ENCODE measurements at regions not wholly inside any gene's neighbourhood (a gene's known extent, or its start where the extent isn't known, plus 50 kb on each side); places are given as distances from the start of the nearest gene placed in this dataset.

DNA sequence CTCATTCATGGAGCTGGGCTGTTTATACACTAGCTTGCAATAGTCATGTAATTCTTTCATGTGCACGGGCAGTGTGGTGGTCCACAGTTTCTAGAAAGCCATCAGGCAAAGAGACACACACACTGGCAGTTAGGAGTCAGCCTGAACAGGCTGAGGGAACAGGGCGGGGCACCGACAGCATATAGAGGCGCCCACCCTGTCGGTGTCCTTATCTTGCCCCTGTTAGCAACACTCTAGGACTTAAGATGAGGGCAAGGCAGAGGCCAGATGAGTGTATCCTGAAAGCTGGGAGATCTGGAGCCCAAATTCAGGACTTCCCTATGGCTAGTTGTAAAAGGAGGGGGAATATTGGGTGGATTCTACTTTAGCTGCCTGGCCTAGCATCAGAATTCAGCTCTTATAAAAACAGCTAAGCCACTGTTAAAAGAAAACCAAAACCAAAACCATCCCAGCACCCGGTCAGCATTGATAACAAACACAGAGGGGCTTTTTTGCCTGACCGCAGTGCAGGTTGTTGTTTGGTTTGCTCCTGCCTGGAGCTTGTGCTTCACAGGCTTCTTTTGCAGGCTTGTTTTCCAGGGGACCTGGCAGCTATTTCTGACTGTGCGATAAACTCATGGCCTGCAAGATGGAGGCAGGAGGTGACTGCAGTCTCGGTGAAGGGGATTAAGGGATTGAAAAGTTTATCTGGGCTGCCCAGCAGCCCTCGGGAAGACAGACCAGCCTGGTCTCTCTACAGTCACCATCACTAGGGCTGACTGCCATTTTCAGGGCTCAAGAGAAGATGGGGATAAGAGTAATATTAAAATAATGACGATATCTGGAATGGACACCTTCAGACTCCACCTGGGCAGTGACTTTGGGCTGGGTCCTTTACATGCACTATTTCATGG, 638.9 kb downstream of the MID1IP1 start:
- DNase-seq (ENCODE audit: low read depth in 3 of 3), result no peak

DNA sequence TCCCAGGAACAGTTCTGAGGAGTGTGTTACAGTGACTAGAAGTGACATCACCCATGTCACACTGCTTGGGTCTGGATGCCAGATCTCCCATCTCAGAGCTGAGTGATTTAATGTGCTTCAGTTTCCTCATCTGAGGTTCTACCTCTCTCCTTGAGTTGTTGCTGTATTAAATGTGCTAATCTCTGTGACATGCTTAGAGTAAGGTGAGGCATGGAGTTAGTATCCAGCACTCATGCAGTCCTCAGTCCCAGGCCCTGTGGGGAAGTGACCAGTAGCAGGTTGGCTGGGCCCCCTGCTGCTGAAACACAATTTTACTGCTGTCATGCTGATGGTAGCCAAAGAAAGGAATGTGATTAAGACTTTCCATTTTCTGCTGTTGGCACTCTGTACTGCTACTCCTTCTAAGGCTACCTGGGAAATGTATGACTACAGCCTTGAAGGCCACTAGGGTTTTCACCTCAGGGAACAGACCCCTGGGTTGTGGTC, 639.6 kb downstream of the MID1IP1 start:
- no peak for DNase-seq (ENCODE audit: low read depth in 3 of 3)

DNA sequence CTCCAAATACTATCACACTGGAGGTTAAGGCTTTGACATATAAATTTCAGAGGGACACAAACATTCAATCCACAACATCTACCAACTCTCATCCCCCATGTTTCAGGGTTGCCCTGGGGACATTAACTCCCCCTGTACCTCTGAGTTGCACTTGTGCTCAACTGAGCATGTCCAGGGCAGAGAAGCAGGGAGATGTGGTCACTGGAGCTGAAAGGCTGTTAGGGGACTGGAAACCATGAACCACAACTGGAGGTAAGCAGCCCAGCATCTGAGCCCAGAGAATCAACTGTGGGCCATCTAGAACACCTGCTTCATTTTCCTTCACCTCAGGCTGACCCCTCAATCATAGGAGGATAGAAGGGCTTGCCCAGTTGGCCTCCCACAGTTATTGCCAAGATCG, 641.1 kb downstream of the MID1IP1 start:
- no peak for DNase-seq (ENCODE audit: low read depth in 3 of 3)

DNA sequence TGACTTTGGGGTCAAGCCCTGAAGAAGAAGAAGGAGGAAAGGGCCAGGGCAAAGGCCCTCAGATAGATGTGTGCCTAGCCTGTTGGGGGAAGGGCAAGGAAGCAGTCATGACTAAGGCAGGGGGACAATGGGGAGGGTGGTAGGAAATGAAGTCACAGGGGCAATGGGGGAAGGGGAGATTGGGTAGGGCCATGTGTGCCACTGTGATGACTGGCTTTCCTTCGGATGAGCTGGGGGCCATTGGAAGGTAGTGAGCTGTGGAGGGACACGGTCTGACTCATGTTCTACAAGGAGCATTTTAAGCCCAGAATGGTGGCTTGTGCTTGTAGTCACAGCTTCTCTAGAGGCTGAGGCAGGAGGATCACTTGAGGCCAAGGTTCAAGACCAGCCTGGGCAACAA, 642.0 kb downstream of the MID1IP1 start:
- DNase-seq (ENCODE audit: low read depth in 3 of 3), result no peak

DNA sequence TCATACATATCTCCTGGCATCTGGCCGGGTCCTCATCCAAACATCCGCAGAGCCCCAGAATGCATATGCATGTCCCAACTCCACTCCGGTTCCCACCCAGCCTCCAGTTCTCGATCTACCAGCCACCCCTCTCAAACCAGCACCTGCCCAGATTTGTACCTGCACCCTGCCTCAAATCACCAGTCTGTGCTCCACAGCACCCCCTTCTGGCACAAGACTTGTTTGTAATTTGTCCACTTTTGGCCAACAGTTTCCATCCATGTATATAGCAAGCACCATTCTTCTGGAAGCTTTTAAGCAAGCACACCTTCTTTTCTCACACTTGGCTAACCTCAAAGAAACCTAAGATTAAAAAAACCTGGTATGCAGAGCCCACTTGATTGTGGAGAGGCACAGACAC, 644.1 kb downstream of the MID1IP1 start:
- DNase-seq (ENCODE audit: low read depth in 3 of 3), result peak in 1 of 3 donors; percentile 52

DNA sequence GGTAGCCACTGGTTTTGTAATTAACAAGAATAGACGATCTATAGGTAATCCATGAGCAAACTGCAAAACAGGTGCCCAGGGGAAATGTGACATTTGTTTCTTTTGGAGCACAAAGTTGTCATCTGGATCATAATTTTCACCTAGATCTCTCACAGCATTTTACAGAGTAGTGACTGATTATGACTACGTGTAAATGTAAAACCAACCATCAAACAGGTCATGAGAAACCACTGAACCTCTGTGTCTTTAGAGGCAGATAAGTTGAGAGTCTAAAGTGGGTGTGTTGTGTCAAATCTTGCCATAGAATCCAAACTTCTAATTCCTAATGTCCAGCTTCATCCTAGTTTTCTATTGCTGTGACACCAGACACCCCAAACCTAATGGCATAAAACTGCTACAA, 648.1 kb downstream of the MID1IP1 start:
- DNase-seq (ENCODE audit: low read depth in 3 of 3), result no peak

DNA sequence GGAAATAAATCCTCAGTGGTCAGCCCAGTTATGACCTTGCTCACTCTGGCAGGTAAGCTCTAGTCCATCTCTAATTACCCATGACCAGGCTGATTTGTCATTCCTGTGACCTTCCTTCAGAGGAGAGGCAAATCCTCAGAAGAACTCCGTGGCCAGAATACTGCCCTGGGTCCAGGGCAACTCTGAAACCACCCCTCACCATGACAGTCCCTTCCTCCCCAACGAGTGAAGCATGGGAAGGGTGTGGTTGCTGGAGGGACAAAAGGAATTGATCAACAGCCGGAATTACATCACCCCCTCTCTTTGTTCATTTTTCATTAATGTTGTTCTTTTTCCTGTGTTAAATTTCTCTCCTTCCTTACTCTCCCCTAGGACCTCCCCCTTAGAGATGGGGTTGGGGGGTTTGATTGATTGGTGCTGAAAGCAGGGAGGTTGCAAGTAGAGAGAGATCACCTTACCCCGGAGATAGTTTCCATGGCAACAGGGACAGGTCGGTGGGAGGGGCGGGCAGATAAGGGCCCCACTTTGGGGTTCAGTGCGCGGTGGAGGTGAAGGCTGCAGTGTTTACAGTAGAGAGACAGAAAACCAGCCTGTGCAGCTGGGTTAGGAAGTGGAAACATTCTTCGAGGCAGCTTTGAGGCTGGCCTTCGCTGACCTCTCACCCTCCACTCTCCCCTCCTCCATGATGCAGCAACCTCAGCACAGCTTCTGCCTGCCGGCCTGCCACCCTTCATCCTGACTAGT, 647.4 kb downstream of the BCOR start:
- DNase-seq (ENCODE audit: low read depth in 3 of 3), result no peak

DNA sequence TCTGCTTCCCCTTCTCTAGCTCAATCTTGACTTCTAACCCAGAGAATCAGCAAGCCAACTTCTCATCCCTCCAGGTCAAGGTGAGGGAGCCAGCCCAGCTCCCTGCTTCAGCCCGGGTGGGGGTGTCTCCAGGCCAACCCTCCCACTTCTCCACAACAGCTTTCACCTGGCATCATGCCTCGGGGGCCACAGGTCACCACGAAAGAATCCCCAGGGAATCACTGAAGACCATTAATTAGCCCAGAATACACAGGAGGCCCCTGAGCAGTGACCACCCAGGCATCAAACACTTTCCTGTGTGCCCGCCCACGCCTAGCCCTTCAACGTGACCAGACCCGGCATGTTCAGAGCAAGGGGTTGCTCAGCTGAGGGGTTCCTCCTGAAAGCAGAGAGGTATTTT, 646.7 kb downstream of the BCOR start:
- no peak for DNase-seq (ENCODE audit: low read depth in 3 of 3)

DNA sequence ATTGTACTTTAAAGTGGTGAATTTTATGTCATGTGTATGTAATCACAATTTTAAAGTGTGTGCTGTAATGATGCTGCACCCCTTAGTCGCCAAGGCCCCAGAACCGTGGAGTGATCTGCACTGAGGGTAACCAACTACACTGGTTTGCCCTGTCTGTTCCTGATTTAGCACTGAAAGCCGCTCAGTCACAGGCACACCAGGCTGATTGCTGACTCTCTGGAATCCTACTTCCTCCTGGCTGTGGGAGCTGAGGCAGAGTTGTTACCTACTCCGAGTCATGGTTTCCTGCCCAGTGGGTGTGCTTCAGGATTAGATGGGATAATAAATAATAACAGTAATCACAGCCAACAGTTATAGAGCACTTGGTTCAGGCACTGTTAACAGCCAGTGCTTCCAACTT, 645.4 kb downstream of the BCOR start:
- no peak for DNase-seq (ENCODE audit: low read depth in 3 of 3)

DNA sequence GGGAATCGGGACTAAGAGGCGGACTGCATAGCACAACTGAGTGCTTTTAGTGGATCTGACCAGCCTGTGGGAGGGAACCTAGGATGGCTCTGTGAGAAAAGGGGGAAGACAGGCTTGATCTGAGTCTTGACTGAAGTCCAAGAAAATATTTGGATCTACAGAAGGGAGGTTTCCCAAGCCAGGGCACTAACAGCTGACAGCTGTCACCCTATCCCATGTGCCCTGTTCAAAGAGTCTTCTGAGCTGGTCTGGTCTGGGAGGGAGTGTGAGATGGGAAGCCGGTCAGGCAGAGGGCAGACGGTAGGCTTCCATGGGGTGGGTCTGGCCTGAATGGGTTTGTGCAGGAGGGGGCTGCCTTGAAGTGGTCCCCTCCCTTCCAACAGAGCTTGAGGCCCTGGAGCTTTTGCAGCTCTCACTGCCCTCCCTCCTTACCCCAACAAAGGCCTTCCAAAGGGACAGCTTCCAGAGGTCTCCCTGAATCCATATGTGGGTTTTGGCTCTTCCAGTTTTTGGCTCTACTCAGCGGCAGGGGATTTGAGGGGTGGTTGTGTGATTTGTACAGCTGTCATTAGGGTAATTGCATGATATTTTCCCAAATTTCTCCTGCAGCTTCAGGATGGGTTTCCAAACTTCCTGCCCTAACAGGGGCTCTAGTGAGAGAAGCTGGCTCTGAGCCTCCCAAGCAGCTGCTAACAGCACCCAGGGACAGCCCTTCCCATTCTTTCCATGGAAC, 643.7 kb downstream of the BCOR start:
- DNase-seq (ENCODE audit: low read depth in 3 of 3), result no peak

DNA sequence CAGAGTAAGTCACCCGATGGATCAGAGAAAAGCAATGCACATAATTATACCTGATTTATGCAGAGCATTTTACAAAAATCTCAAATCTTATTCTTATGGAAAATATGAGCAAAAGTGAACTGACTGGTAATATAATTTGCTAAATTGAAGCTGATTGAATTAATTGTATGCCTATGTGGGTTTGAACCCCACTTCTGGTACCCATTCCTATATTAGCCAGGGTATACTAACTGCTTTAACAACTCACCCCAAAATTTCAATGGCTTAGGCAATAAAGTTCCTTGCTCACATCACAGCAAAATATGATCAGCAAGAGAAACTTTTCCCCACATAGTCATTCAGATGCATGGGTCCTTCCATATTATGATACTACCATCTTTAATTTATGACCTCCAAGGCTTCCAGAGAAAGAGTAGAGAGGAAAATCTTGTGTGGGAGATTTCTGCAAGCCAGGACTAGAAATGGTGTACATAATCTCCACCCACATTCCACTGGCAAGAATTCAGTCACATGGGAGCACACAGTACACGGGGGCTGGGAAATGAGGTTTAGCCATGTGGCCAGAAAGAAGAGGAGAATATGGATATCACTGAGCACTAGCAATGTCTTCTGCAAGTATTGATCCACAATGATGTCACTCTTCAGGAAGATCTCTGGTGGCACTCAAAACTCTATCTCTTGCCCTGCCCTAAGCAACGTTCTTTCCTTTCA, 640.7 kb downstream of the BCOR start:
- no peak for DNase-seq (ENCODE audit: low read depth in 3 of 3)

DNA sequence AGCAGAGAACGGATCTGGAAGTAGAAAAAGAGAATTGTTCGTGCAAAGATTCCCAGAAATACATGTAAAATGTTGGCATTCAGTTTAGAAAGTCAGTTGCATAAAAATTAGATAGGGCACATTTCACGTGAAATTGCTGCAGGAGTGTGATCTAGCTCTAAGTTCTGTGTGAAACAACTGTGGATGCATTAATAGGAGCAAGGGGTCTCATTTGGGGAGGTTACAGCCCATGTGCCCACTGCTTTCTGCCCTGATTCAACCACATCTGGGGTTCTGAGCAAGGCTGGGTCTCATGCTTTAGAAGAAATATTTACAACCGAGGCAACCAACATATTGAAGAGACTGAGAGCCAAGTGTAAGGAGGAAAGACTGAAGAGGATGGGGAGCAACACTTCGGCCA, 639.0 kb downstream of the BCOR start:
- no peak for DNase-seq (ENCODE audit: low read depth in 3 of 3)

DNA sequence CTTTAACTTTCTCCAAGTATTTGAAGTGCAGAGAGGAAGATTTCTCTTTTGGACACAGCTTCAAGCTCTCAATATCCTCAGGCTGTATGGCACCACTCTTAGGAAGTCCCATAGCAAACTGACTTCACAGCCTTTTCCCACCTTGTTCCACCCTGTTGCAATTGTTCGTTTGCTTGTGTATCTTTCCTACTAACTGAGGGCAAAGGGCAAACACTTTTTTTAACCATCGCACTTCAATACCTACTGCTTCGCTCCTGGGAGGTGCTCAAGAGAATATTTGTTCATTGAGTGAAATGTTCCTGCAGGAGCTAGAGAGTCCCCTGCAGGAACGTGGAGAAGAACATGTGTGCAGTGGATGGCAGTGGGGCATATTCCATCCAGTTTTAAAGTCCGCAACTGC, 638.6 kb downstream of the BCOR start:
- DNase-seq (ENCODE audit: low read depth in 3 of 3), result no peak

DNA sequence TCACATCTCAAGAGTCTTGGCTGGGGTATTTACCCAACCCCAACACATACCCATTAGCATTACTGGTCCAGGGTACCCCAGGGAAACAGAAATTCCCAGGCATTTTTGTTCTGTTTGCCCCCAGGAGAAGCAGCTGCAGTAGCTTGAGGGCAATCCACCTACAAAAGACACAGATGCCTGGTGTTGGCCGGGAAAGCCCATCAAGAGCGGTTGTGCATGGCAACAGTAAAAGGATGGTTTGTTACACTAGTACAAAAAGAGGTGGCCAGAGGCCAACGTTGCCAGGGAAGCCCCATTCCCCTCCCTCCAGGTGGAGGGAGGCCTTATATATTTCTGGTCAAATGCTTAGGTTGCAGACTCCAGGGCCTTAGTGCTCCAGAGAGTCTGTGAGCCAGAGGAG, 637.8 kb downstream of the BCOR start:
- no peak for DNase-seq (ENCODE audit: low read depth in 3 of 3)

DNA sequence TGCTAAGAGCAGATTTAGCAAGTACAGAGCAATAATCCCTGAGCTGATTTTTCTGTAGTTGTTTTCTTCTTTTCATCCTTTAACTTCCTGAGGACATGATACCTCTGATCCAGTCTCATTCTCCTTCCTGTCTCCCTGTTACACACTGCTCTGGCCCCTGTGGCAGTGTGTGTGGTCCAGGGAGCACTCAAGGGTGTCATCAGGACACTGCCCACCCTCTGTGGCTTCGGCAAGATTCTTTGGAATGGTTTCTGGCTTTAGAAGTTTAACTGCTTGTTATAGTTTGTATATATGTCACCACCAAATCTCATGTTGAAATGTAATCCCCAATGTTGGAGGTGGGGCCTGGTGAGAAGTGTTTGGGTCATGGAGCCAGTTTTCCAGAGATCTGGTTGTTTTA, 637.3 kb downstream of the BCOR start:
- DNase-seq (ENCODE audit: low read depth in 3 of 3), result no peak

DNA sequence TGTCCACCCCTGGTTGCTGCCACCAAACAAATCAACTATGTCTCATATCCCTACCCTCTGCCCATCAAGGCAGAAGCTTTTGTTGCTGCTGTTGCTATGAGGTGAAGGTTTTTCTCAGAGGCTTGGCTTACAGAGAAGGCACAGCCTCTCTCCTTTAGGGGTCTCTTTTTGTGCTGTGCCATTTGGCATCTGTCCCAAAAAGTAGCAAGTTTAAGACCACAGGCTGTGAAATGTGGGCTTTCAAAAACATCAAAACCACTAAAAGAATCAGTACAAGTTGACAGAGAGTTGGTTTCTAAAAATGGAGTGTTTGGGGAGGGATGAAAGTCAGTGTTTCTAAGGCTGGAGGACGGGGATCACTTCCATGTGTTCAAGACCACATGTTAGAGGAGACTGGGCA, 634.9 kb downstream of the BCOR start:
- DNase-seq (ENCODE audit: low read depth in 3 of 3), result no peak

DNA sequence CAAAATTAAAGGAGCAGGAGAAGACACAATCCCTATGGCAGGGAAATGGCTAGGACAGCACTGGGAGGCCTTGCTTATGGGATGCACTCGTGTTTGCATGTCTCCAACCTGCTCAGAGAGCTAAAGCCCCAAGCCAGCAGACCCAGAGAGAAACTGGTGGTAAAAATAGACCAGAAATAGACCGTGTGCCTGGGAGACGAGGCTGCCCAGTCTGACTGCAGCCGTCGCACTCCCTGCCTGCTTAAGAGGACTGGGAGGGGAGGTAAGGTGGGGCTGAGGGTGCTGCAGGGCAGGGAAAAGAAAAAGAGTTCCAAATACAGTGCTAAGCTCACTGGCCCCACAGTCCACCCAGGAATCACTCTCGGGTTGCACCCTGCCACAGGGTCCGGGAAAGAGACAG, 633.5 kb downstream of the BCOR start:
- DNase-seq (ENCODE audit: low read depth in 3 of 3), result no peak

DNA sequence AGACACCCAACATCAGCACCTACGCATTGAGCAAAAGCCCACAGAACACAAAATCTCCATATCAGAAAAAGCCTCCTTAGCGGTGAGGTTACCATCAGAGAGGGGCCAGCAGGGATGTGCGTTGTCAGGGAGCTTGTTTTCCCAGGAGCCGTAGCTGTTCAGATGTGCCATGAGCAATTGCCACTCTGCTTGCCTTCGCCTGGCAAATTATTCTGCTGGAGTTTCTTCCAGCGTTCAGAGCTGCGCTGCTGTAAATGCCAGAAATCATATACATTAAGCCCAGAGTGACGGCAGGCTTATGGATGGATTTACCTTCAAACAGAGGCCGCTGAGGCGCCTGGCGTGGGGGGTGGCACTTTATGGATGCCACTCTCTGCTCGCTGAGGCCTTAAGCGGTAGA, 632.3 kb downstream of the BCOR start:
- DNase-seq (ENCODE audit: low read depth in 3 of 3), result no peak

DNA sequence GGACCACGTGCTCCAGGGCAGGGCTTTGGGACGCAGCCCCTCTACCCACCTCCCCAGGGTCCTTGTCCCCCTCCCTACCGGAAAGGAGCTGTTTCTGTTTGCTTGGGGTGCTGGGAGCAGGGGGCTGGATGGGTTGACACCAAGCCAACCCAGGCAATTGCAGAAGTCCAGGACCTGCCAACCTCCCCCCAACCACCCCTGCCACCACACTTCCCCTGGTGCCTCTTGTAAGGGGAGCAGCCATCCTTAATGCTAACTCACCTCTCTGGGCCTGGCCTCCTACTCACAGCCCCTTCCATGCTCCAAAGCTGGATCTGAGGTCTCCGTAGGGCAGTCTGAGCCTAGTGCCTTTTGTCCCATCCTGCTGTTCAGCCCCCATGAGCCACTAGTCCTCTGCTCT, 631.9 kb downstream of the BCOR start:
- no peak for DNase-seq (ENCODE audit: low read depth in 3 of 3)

DNA sequence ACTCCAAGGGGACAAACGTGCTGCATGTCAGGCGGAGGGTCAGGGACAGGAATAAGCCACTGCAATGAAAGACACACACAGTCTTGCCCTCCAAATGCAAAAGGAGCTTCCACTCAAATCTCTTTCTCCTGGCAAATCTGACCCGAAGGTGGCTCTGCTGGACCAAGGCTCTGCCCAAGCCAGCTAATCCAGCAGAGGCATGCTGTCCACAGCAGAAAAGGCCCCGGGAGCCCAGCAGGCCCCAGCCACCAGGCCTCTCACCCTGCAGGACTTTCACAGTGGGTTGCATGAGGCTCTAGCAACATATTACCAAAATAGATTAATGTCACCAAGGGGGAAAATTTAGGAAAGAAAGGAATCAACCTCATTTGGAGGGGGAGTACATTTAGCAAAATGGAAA, 628.6 kb downstream of the BCOR start:
- no peak for DNase-seq (ENCODE audit: low read depth in 3 of 3)

DNA sequence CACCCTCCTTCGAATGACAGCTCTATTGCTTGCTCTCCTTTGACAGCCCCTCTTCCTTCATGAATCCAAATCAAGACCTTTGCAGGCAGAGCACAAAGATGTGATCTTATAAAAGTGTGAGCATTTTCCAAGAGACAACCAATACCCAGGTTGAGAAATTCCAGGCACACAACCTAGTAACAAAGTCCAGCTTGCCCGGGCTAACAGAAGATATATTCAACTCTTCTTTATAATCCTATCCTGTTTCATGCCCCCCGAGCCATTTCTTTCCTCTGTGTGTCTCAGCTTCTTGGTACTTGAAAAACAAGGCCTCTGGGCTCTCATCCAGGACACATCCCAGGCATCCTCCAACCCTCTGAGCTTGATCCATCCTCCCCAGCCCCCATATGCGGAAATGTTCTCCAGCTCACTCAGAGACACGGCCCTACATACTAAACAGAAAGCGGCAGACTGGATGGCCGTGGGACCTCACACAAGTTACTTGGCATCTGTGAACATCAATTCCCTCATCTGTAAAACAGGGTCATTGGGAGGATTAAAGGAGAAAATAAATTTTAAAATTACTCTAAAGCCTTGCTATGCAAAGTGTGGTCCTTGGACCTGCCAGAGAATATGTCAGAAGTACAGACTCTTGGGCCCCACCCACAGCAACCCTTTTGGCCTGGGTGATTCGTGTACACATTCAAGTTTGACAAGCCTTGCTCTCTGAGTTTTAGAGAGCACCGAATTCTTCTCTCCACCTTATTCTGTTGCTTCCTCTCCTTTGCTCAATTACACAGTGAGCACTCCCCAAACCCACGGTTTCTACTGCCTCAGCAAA, 627.0 kb downstream of the BCOR start:
- DNase-seq (ENCODE audit: low read depth in 3 of 3), result no peak
